ENCODE measurements at regions not wholly inside any gene's neighbourhood (a gene's known extent, or its start where the extent isn't known, plus 50 kb on each side); places are given as distances from the start of the nearest gene placed in this dataset.
"Not testable (repeated sequence)": the region's sequence is repeated elsewhere in the genome, so short reads cannot be mapped to it uniquely, and the experiment has no call there.

- DNase-seq = no peak
These were observed 231.9 kb downstream of the TOMM20 start for GRCh38 chr1:234896477-234897389.

GRCh38 chr1:234893725-234894630 lies 234.7 kb downstream of the TOMM20 start:
- DNase-seq = no peak

GRCh38 chr1:234893359-234893724 lies 235.3 kb downstream of the TOMM20 start:
- DNase-seq = no peak

- DNase-seq = no peak
These were observed 236.0 kb downstream of the TOMM20 start for GRCh38 chr1:234892642-234893041.

DNA sequence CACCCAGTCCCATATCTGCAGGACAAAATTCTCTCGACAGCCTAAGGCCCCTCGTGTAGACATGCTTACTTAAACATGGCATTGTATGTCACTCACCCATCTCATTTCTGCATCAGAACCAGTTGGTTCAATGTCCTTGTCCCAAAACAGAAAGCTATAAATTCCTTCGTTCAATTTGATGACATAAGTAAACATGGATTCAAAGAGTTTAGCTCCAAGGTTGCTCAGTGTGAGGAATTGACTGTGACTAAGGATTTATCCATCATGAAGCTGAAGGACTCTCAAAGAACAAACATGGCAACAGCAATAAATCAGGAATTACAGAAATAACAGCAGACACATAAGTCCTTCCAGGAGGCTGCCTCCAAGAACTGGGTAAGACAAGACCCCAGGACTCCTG lies 237.2 kb downstream of the TOMM20 start:
- no peak for DNase-seq

GRCh38 chr1:234889643-234890042 lies 239.0 kb downstream of the TOMM20 start:
- DNase-seq = no peak

GRCh38 chr1:234888247-234888646 lies 240.4 kb downstream of the TOMM20 start:
- not testable (repeated sequence) for DNase-seq

DNA sequence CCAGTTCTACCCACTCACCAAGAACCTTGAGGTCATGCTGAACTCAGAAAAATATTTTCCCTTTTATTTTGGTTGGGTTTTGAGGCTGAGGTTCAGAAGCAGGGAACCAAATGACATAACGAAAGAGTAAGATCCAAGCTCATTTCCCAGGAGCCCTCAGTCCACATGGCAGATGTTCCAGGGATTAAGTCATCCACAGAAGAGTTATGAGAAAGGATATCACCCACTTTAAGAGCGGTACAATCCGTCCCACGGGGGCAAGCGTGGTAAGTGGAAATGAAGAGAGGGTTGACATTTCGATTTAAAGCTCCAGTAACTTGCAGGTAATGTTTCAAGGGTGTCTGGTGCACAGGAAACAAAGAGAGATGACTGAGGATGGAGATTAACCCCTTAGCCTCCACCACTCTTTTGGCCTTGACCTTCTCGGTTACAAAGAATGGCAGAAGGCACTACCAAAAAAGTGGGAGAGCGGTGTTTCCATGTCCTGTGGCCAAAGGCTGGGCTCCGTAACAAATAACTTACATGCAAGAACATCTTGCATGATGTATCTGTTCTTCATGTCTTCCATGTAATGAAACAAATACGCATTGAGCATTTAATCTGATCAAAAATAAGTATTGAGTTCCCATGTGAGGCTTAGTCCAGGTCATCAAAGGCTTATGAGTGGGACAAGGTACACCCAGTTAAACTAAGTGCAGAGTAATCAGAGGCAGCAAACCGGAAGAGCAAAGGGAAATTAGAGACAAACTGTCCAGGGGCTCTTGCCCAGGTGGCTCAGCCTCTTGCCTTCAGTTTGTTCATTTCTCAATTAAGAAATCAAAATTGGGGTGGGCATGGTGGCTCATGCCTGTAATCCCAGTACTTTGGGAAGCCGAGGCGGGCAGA lies 241.4 kb downstream of the TOMM20 start:
- DNase-seq = no peak

DNA sequence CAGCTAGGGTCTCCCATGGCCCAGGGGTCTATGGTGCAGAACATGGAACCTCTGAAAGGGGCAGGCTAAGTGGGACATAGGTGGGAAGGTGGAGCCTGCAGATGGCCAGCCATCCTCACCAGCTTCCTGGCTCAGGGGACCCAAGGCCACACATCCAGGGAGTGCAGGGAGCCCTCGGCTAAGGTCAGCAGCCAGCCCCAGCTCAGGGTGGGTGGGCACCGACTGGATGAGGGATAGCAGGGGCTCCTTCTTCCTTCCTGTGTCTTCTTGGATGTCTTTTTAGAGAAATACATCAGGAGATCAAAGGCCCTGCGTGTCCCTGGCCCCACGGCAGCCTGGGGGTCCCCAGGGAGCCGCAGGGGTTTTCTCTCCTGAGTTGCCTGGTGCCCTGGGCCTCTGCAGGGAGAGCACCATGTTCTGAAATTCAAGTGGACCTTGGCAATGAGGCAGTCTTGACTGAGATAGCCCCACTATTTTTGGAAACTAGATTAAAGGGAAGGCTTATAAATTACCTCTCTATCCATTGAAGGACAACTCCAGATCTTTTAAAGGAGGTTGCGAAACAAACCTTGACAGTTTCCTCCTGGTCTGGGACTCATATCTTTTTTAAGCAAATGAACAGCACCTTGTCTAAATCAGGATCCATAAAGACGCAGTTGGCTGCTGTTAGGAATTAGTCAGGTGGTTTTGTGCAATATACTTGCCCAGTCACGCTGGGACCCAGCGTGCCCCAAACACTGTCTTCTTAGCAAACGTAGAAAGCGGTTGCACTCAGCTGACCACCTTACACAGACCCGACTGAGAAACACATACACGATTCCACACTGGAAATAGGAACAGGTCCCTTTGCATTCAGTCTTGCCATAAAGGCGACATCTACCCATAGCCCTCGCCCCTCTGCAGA lies 242.3 kb downstream of the TOMM20 start:
- no peak for DNase-seq

DNA sequence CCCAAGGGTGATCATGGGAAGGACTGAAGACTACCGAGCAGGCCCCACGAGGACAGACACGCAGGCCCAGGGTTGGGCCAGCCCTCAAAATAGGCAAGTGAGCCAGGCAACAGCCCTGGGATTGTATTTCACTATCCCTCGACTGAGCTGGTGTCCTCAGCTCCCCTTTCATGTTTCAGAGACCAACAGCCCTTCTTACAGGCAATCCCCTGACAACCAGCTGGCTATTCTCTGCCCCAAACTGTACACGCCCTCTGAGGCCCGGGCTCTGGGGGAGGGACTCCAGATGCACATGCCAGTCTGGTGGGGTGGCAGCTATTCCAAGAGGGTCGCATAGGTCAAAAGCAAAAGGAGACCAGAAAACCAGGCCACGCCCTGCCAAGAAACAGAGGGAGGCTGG lies 243.0 kb downstream of the TOMM20 start:
- no peak for DNase-seq

DNA sequence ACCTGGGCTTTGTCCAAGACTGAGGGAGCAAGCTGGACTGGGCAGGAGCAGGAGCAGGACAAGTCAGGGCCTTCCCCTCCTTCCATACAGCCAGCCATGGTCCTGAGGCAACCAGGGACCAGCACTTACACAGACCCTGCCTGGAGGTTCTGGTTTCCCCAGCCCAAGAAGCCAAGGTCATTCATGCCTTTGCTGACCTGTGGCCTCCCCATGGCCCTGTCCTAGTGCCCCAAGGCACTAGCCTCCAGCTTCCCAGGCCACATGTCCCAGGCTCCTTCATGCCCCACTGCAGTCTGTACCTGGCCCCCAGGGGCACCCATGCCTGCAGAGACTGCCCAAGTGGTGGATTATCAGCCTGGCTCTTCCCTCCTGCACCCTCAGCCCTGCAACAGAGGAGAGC lies 243.9 kb downstream of the TOMM20 start:
- no peak for DNase-seq

GRCh38 chr1:234884006-234884405 lies 244.6 kb downstream of the TOMM20 start:
- no peak for DNase-seq

- DNase-seq = no peak
These were observed 245.7 kb downstream of the TOMM20 start for GRCh38 chr1:234882898-234883297.

DNA sequence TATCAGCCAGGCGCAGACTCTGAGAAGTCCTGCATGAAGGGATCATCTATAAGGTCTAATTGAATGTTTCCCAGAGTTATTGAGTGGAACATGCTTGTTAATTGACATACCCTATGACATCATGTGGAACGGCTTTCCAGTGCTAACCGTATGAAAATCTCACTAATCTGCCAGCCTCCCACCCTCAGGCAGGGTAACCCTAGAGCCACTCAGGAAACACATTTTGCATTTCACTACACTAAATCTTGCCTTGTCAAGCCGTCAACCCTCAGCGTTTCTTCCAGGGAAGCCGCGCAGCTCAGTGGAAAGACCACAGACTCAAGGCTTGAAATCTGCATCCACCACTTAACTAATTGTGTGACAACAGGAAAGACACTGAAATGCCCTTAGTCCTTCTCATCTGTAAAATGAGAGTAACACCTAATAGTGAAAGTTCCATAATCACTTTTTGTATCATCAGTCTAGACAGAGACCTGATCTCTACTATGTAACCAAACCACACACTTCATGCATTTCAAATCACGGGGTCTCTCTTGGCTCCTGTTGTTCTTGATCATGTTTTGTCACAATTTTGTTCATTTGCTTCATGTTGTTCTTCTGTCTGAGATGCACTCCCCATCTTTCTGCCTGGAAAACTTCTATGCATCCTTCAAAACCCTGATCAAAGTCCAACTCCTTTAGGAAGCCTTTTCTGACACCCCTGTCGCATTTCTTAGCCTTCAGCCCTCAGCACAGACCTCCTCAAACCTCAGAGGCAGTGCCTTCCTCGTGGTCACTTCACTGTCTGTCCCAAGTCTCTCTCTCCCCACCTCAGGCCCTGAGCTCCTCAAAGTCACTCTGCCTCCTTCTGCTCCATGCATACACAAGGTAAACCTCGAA lies 246.5 kb downstream of the TOMM20 start:
- no peak for DNase-seq

DNA sequence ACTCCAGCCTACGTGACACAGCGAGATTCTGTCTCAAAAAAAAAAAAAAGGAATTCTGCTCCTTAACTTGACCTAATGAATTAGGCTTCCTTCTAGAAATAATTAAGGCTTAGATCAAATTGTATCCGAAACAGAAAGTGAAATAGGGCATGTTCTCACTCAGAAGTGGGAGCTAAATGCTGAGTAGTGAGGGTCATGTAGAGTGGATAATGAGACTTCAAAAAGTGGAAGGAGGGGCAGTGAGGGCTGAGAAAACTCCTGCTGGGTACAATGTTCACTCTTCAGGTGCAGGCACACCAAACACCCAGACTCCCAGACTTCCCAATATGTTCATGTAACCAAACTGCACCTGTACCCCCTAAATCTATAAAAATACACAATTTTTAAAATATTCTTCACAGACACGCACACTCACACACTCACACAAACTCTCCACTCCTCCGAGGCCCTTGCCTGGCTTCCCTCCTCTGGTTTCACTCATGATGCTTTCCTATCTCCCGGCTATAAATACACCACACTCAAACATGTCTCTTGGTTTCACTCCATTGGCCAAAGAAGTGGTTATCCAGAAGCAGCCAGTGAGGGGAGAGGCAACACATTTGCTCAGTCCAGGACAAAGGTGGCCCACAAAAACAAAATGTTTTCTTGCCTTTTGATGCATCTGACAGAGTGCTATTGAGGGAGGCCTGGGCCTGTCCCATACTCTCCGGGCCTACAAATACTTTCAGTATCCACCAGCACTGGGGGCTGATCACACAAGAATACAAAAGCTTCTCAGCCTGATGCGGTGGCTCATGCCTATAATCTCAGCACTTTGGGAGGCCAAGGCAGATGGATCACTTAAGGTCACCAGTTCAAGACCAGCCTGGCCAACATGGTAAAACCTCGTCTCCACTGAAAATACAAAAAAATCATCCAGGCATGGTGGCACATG lies 249.2 kb downstream of the TOMM20 start:
- DNase-seq = no peak

- no peak for DNase-seq
These were observed 250.3 kb downstream of the TOMM20 start for GRCh38 chr1:234878288-234878687.

- no peak for DNase-seq
These were observed 250.9 kb downstream of the TOMM20 start for GRCh38 chr1:234877761-234878160.

DNA sequence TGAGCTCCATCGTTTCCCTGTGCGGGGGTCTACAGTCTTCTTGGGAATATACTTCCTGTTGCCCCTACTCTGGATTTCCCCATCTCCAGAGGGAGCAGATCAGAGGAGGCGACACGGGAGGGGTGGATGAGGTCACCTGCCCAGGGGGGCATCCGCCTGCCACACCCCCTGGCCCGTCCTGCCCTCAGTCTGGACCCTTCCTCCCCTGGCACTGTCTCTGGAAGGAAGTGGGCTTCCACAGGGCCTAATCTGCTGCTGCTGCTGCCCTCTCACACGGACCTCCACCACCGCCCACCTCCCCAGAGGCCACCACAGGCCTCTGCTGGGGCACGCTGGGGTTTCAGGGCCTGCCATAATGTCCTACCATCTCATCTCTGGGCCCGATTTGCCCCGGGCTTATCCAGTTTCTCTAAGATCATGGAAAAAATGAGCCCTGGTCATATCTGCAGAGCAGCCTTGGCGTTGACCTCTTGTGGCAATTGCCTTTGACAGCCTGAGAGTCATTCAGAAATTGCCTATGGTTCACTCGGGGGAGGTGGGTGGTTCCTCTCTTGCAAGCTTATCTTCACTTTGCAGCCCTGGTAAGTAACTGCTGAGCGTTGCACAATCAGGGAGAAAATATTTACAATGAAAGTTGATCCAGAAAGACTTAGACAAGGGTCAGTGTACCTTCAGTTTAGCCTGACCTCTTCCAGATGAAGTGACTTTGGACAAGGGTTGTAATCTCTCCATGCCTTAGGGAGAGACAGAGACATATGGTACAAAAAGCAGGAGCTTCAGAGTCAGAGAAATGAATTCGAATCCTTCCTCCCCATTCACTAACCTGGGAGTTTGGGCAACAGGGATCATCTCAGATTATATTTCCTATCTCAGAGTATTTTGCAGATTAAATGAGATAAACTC lies 252.4 kb downstream of the TOMM20 start:
- DNase-seq = no peak

All from NCI-H526 treated with DMSO at 0.1 percent for 48 hours (cell line).